ENCODE measurements at regions not wholly inside any gene's neighbourhood (a gene's known extent, or its start where the extent isn't known, plus 50 kb on each side); places are given as distances from the start of the nearest gene placed in this dataset.

DNA sequence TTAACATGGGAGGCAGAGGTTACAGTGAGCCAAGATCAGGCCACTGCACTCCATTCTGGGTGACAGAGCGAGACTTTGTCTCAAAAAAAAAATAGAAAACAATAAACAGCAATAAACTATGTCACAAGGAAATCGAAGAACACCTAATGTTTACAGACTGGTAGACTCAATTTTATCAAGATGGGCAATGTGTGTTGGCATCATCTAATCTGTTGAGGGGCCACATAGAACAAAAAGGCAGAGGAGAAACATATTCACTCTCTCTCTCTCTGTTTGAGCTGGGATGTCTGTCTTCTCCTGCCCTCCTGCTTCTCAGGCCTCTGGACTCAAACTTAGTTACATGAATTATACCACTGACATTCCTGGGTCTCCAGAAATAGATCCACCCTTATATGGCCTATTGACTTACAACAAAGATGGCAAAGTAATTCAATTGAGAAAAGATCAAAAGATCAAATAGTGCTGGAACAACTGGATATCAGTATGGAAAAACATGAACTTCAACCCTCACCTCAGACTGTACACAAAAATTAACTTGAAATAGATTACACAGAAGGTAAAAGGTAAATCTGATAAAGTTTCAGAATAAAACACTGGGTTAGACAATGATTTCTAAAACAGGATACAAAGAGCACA is 703.8 kb upstream of the CRIM1 start:
- Mint-ChIP-seq H3K9me3 (0 out of 2 replicates have a peak, but pooled peaks cover 3% of the 10 kb centered on the region), H3K36me3 (no peaks in the 10 kb centered on the region), H3K4me3 (no peak overlapping the region), H3K4me1 (no peaks in the 10 kb centered on the region), H3K27ac (0 out of 2 replicates have a peak overlapping the region, but pooled peaks have one; percentile 13), H3K27me3 (ENCODE audit: low read depth) (no peaks in the 10 kb centered on the region)
- no peak for DNase-seq (ENCODE audit: low spot score)
- no peak for ATAC-seq
- ChIA-PET CTCF (no interaction called here), POLR2A (no interaction called here)
- no peak for TF ChIP-seq MYBL2 (CRISPR knock-in tag; IDR thresholded peaks at IDR 0.05)
- no peak for TF ChIP-seq CBFB (CRISPR knock-in tag; IDR thresholded peaks at IDR 0.05; ENCODE audit: low read depth)
- TF ChIP-seq, protein P1, sequence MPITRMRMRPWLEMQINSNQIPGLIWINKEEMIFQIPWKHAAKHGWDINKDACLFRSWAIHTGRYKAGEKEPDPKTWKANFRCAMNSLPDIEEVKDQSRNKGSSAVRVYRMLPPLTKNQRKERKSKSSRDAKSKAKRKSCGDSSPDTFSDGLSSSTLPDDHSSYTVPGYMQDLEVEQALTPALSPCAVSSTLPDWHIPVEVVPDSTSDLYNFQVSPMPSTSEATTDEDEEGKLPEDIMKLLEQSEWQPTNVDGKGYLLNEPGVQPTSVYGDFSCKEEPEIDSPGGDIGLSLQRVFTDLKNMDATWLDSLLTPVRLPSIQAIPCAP (CRISPR knock-in tag; IDR thresholded peaks at IDR 0.05), result no peak
- TF ChIP-seq, protein P2, sequence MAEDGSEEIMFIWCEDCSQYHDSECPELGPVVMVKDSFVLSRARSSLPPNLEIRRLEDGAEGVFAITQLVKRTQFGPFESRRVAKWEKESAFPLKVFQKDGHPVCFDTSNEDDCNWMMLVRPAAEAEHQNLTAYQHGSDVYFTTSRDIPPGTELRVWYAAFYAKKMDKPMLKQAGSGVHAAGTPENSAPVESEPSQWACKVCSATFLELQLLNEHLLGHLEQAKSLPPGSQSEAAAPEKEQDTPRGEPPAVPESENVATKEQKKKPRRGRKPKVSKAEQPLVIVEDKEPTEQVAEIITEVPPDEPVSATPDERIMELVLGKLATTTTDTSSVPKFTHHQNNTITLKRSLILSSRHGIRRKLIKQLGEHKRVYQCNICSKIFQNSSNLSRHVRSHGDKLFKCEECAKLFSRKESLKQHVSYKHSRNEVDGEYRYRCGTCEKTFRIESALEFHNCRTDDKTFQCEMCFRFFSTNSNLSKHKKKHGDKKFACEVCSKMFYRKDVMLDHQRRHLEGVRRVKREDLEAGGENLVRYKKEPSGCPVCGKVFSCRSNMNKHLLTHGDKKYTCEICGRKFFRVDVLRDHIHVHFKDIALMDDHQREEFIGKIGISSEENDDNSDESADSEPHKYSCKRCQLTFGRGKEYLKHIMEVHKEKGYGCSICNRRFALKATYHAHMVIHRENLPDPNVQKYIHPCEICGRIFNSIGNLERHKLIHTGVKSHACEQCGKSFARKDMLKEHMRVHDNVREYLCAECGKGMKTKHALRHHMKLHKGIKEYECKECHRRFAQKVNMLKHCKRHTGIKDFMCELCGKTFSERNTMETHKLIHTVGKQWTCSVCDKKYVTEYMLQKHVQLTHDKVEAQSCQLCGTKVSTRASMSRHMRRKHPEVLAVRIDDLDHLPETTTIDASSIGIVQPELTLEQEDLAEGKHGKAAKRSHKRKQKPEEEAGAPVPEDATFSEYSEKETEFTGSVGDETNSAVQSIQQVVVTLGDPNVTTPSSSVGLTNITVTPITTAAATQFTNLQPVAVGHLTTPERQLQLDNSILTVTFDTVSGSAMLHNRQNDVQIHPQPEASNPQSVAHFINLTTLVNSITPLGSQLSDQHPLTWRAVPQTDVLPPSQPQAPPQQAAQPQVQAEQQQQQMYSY (CRISPR knock-in tag; IDR thresholded peaks at IDR 0.05), result no peak
- TF ChIP-seq, protein P3, sequence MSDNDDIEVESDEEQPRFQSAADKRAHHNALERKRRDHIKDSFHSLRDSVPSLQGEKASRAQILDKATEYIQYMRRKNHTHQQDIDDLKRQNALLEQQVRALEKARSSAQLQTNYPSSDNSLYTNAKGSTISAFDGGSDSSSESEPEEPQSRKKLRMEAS (CRISPR knock-in tag; IDR thresholded peaks at IDR 0.05), result no peak
- no peak for TF ChIP-seq RELA (CRISPR knock-in tag; IDR thresholded peaks at IDR 0.05; ENCODE audit: borderline replicate concordance)
- no peak for TF ChIP-seq ZNF396 (CRISPR knock-in tag; IDR thresholded peaks at IDR 0.05; ENCODE audit: borderline replicate concordance)
- TF ChIP-seq, protein P4, sequence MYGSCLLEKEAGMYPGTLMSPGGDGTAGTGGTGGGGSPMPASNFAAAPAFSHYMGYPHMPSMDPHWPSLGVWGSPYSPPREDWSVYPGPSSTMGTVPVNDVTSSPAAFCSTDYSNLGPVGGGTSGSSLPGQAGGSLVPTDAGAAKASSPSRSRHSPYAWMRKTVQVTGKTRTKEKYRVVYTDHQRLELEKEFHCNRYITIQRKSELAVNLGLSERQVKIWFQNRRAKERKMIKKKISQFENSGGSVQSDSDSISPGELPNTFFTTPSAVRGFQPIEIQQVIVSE (CRISPR knock-in tag; IDR thresholded peaks at IDR 0.05; ENCODE audit: borderline replicate concordance), result no peak
- TF ChIP-seq, protein P5, sequence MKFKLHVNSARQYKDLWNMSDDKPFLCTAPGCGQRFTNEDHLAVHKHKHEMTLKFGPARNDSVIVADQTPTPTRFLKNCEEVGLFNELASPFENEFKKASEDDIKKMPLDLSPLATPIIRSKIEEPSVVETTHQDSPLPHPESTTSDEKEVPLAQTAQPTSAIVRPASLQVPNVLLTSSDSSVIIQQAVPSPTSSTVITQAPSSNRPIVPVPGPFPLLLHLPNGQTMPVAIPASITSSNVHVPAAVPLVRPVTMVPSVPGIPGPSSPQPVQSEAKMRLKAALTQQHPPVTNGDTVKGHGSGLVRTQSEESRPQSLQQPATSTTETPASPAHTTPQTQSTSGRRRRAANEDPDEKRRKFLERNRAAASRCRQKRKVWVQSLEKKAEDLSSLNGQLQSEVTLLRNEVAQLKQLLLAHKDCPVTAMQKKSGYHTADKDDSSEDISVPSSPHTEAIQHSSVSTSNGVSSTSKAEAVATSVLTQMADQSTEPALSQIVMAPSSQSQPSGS (CRISPR knock-in tag; IDR thresholded peaks at IDR 0.05; ENCODE audit: borderline replicate concordance, low read depth), result no peak
- TF ChIP-seq GRHL2 (CRISPR knock-in tag; IDR thresholded peaks at IDR 0.05; ENCODE audit: insufficient replicate concordance, severe bottlenecking), result no peak
- TF ChIP-seq GABPB1 (CRISPR knock-in tag; IDR thresholded peaks at IDR 0.05), result no peak
- no peak for TF ChIP-seq FOXP1 (CRISPR knock-in tag; IDR thresholded peaks at IDR 0.05; ENCODE audit: borderline replicate concordance)
- TF ChIP-seq, protein P6, sequence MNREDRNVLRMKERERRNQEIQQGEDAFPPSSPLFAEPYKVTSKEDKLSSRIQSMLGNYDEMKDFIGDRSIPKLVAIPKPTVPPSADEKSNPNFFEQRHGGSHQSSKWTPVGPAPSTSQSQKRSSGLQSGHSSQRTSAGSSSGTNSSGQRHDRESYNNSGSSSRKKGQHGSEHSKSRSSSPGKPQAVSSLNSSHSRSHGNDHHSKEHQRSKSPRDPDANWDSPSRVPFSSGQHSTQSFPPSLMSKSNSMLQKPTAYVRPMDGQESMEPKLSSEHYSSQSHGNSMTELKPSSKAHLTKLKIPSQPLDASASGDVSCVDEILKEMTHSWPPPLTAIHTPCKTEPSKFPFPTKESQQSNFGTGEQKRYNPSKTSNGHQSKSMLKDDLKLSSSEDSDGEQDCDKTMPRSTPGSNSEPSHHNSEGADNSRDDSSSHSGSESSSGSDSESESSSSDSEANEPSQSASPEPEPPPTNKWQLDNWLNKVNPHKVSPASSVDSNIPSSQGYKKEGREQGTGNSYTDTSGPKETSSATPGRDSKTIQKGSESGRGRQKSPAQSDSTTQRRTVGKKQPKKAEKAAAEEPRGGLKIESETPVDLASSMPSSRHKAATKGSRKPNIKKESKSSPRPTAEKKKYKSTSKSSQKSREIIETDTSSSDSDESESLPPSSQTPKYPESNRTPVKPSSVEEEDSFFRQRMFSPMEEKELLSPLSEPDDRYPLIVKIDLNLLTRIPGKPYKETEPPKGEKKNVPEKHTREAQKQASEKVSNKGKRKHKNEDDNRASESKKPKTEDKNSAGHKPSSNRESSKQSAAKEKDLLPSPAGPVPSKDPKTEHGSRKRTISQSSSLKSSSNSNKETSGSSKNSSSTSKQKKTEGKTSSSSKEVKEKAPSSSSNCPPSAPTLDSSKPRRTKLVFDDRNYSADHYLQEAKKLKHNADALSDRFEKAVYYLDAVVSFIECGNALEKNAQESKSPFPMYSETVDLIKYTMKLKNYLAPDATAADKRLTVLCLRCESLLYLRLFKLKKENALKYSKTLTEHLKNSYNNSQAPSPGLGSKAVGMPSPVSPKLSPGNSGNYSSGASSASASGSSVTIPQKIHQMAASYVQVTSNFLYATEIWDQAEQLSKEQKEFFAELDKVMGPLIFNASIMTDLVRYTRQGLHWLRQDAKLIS (CRISPR knock-in tag; IDR thresholded peaks at IDR 0.05; ENCODE audit: borderline replicate concordance), result no peak
- no peak for TF ChIP-seq ZNF121 (CRISPR knock-in tag; IDR thresholded peaks at IDR 0.05)
- TF ChIP-seq, protein P7, sequence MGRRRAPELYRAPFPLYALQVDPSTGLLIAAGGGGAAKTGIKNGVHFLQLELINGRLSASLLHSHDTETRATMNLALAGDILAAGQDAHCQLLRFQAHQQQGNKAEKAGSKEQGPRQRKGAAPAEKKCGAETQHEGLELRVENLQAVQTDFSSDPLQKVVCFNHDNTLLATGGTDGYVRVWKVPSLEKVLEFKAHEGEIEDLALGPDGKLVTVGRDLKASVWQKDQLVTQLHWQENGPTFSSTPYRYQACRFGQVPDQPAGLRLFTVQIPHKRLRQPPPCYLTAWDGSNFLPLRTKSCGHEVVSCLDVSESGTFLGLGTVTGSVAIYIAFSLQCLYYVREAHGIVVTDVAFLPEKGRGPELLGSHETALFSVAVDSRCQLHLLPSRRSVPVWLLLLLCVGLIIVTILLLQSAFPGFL (CRISPR knock-in tag; IDR thresholded peaks at IDR 0.05; ENCODE audit: borderline replicate concordance), result no peak

All from WTC11 (cell line).